Activated naive CD4-positive, alpha-beta T cell treated with anti-CD3 and anti-CD28 coated beads for 36 hours (primary cell): ENCODE measurements at regions not wholly inside any gene's neighbourhood (a gene's known extent, or its start where the extent isn't known, plus 50 kb on each side); places are given as distances from the start of the nearest gene placed in this dataset.

Source experiments
- CTCF ChIA-PET: fragments of 350-600 bp; sonication (Branson Sonifier 250); formaldehyde crosslinking; loops from one replicate; lab custom pipeline; 2021; ENCODE audit warnings: antibody characterized with exemption; lab: Charles Lee
- DNase-seq: peaks from one replicate; pipeline ENCODE4 v3.0.0-alpha.2; 2020
- H3K27ac Mint-ChIP-seq: one replicate; pipeline ENCODE4 v1.8.0; 2021; ENCODE audit warnings: mild to moderate bottlenecking, mixed read lengths
- H3K27me3 Mint-ChIP-seq: one replicate; pipeline ENCODE4 v1.8.0; 2021; ENCODE audit warnings: low read depth, mixed read lengths
- H3K36me3 Mint-ChIP-seq: one replicate; pipeline ENCODE4 v1.8.0; 2021; ENCODE audit warnings: low read depth, mixed read lengths
- H3K4me1 Mint-ChIP-seq: one replicate; pipeline ENCODE4 v1.8.0; 2021; ENCODE audit warnings: low read depth, mixed read lengths
- H3K4me3 Mint-ChIP-seq: one replicate; pipeline ENCODE4 v1.8.0; 2021; ENCODE audit warnings: mild to moderate bottlenecking, moderate library complexity, mixed read lengths
- H3K9me3 Mint-ChIP-seq: one replicate; pipeline ENCODE4 v1.8.0; 2021; ENCODE audit warnings: mixed read lengths
- intact Hi-C: fragments of 100-400 bp; cut with micrococcal nuclease; formaldehyde crosslinking; loops from one replicate; pipeline ENCODE4 v1.15.1; 2023

- H3K4me1 Mint-ChIP-seq: no peaks in the 10 kb centered on the region
- H3K36me3 Mint-ChIP-seq: peaks cover 4% of the 10 kb centered on the region
- H3K4me3 Mint-ChIP-seq: no peak overlapping the region
- peaks cover 49% of the 10 kb centered on the region for H3K9me3 Mint-ChIP-seq
- no peak overlapping the region for H3K27ac Mint-ChIP-seq
- H3K27me3 Mint-ChIP-seq: no peaks in the 10 kb centered on the region
- DNase-seq: no peak
- intact Hi-C loops: no loop called here
- CTCF ChIA-PET: no interaction called here
Observed at GRCh38 chr16:35746963-35747657, 2287.7 kb downstream of the TP53TG3F start.

- Mint-ChIP-seq H3K27me3 (no peaks in the 10 kb centered on the region), H3K9me3 (peaks cover 42% of the 10 kb centered on the region), H3K4me3 (no peak overlapping the region), H3K36me3 (peaks cover 7% of the 10 kb centered on the region), H3K4me1 (no peaks in the 10 kb centered on the region), H3K27ac (no peak overlapping the region)
- intact Hi-C loops: no loop called here
- no peak for DNase-seq
- CTCF ChIA-PET: no interaction called here
Observed at GRCh38 chr16:35747658-35748455, 2288.4 kb downstream of the TP53TG3F start.

GRCh38 chr16:35748621-35749252 is 2289.3 kb downstream of the TP53TG3F start:
- Mint-ChIP-seq H3K27me3 (no peaks in the 10 kb centered on the region), H3K36me3 (peaks cover 8% of the 10 kb centered on the region), H3K27ac (no peak overlapping the region), H3K9me3 (peaks cover 37% of the 10 kb centered on the region), H3K4me3 (no peak overlapping the region), H3K4me1 (no peaks in the 10 kb centered on the region)
- DNase-seq: no peak
- intact Hi-C loops: no loop called here
- CTCF ChIA-PET: no interaction called here

- Mint-ChIP-seq H3K9me3 (peaks cover 30% of the 10 kb centered on the region), H3K36me3 (peaks cover 8% of the 10 kb centered on the region), H3K4me3 (no peak overlapping the region), H3K4me1 (no peaks in the 10 kb centered on the region), H3K27ac (no peak overlapping the region), H3K27me3 (no peaks in the 10 kb centered on the region)
- no peak for DNase-seq
- intact Hi-C loops: no loop called here
- CTCF ChIA-PET: no interaction called here
Observed at GRCh38 chr16:35749253-35750141, 2290.1 kb downstream of the TP53TG3F start.

GRCh38 chr16:35750157-35750689 is 2290.8 kb downstream of the TP53TG3F start:
- Mint-ChIP-seq H3K9me3 (peaks cover 23% of the 10 kb centered on the region), H3K27ac (no peak overlapping the region), H3K36me3 (peaks cover 8% of the 10 kb centered on the region), H3K4me3 (no peak overlapping the region), H3K27me3 (no peaks in the 10 kb centered on the region), H3K4me1 (no peaks in the 10 kb centered on the region)
- intact Hi-C loops: no loop called here
- CTCF ChIA-PET: no interaction called here
- no peak for DNase-seq

- Mint-ChIP-seq H3K27me3 (no peaks in the 10 kb centered on the region), H3K9me3 (peaks cover 21% of the 10 kb centered on the region), H3K27ac (no peak overlapping the region), H3K4me3 (no peak overlapping the region), H3K36me3 (peaks cover 8% of the 10 kb centered on the region), H3K4me1 (no peaks in the 10 kb centered on the region)
- DNase-seq: no peak
- intact Hi-C loops: no loop called here
- CTCF ChIA-PET: no interaction called here
Observed at GRCh38 chr16:35750701-35751104, 2291.3 kb downstream of the TP53TG3F start.

GRCh38 chr16:35751191-35751941 is 2292.0 kb downstream of the TP53TG3F start:
- H3K9me3 Mint-ChIP-seq: peaks cover 20% of the 10 kb centered on the region
- H3K27me3 Mint-ChIP-seq: no peaks in the 10 kb centered on the region
- CTCF ChIA-PET: no interaction called here
- H3K36me3 Mint-ChIP-seq: peaks cover 8% of the 10 kb centered on the region
- intact Hi-C loops: no loop called here
- no peak overlapping the region for H3K27ac Mint-ChIP-seq
- DNase-seq: no peak
- no peak overlapping the region for H3K4me3 Mint-ChIP-seq
- H3K4me1 Mint-ChIP-seq: no peaks in the 10 kb centered on the region

- intact Hi-C loops: no loop called here
- CTCF ChIA-PET: no interaction called here
- Mint-ChIP-seq H3K4me3 (no peak overlapping the region), H3K27ac (no peak overlapping the region), H3K9me3 (peaks cover 17% of the 10 kb centered on the region), H3K27me3 (no peaks in the 10 kb centered on the region), H3K4me1 (no peaks in the 10 kb centered on the region), H3K36me3 (peaks cover 8% of the 10 kb centered on the region)
- DNase-seq: no peak
Observed at GRCh38 chr16:35752012-35752772, 2292.8 kb downstream of the TP53TG3F start.

- H3K4me3 Mint-ChIP-seq: no peak overlapping the region
- peaks cover 15% of the 10 kb centered on the region for H3K9me3 Mint-ChIP-seq
- intact Hi-C loops: no loop called here
- H3K36me3 Mint-ChIP-seq: peaks cover 8% of the 10 kb centered on the region
- H3K27me3 Mint-ChIP-seq: no peaks in the 10 kb centered on the region
- CTCF ChIA-PET: interaction anchor here (0.7 kb wide), 1 partner anchor 420 kb away, joined by 3 read pairs; no protein-coding TSS in a partner anchor
- no peaks in the 10 kb centered on the region for H3K4me1 Mint-ChIP-seq
- no peak overlapping the region for H3K27ac Mint-ChIP-seq
- no peak for DNase-seq
Observed at GRCh38 chr16:35752773-35753558, 2293.6 kb downstream of the TP53TG3F start.

GRCh38 chr16:35753559-35754390 is 2294.4 kb downstream of the TP53TG3F start:
- H3K9me3 Mint-ChIP-seq: peaks cover 13% of the 10 kb centered on the region
- CTCF ChIA-PET: interaction anchor here (0.7 kb wide), 1 partner anchor 421 kb away, joined by 3 read pairs; no protein-coding TSS in a partner anchor
- H3K27ac Mint-ChIP-seq: no peak overlapping the region
- no peak overlapping the region for H3K4me3 Mint-ChIP-seq
- H3K36me3 Mint-ChIP-seq: peaks cover 8% of the 10 kb centered on the region
- no peaks in the 10 kb centered on the region for H3K4me1 Mint-ChIP-seq
- H3K27me3 Mint-ChIP-seq: no peaks in the 10 kb centered on the region
- DNase-seq: no peak
- intact Hi-C loops: no loop called here
